NCI-H2196 treated with DMSO at 0.1 percent for 48 hours (cell line): ENCODE measurements at regions not wholly inside any gene's neighbourhood (a gene's known extent, or its start where the extent isn't known, plus 50 kb on each side); places are given as distances from the start of the nearest gene placed in this dataset.
"Not testable (repeated sequence)": the region's sequence is repeated elsewhere in the genome, so short reads cannot be mapped to it uniquely, and the experiment has no call there.

Experiments
- DNase-seq: peaks from one replicate; lab custom pipeline; 2025; ENCODE audit not compliant: unreplicated experiment; lab: John Stamatoyannopoulos, UW

DNA sequence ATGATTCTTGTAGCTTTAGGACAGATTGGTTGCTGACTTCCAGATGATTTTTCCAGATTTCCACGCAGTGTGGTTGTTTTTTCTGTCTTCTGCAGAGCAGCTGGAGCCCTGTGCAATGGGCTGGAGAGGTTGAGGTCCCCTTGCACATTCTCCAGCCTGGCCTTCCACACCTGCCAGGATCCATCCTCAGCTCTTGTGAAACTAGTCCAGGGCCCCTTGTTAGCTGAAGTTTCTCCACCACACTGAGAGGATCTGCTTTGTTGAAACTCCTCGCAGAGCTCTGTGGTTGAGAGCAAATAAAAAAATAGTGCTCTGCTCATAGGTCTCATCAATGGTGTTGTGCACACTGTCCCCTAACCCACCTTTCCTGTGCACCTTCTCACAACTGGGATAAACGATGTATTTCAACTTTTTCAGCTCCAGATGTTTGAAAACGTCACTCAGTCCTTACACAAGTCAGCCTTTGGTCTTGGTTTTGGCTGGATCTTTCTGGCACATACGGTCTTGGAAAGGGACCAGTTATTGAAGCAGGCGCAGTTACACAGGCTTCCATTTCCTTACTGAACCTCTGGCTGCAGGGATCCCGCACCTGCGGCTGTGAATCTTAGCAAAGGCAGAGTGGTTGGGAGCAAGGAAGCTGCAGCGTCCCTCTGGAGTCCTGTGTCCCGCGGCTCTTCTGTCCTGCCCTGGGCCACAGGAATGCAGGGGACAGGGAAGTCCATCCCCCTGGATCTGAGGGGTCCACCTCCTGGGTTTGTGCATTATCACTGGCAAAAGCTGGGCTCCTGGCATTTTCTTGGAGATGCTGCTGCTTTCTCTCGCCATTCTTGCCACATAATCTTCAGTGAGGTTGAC is 272.0 kb upstream of the DSEL start:
- DNase-seq, result no peak

DNA sequence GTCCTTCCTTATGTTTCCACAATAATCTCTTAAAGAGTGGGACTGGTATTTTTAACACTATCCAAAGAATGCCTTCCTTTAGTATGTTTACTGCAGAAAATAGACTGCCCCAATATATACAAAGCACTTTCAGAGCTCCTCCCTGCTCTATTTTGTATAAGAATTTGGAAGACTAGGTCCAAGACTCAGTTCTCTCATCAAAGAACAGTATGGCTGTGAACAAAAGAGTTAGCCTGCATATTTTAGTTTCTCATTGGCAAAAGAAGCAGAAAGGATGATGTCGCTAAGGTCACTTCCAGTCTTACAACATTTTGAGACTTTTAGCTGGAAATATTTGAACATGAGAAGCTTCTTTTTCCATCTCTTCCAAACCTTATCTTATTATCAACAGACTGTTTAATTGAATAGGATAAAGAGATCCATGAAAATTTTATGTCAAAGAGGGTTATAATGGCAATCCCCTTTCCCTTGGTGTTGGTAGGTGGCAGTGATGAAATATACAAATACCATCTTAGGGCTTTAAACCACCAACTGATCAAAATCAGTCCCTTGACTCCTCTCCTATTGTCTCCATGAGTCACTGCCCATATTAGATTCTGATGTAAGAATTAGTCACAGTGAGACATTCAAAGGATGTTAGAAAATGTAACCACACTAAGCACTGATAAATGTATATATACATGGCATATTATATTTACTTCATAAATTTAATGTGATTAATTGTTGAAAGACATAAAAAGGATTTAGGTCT is 266.9 kb upstream of the DSEL start:
- DNase-seq, result no peak

DNA sequence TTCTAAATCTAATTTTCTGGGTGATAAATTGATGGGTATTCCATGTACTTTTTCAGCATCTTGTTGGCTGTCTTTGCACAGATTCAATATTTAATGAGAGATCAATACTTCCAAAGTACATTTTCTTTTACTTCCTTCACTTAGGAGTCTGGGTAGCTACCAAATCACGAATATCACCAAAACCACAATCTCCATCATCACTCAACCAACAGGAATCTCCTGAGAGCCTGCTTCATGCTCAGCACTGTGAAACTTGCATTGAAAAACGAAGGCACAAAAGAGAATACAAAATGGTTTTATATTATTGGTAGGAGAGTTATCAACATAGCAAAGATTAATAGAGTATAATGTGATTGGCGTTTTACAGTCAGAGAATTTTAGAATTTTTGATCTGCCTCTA is 261.5 kb upstream of the DSEL start:
- no peak for DNase-seq

- no peak for DNase-seq
These were observed 260.4 kb upstream of the DSEL start for GRCh38 chr18:67776929-67777328.

GRCh38 chr18:67771271-67771670 is 254.8 kb upstream of the DSEL start:
- no peak for DNase-seq

DNA sequence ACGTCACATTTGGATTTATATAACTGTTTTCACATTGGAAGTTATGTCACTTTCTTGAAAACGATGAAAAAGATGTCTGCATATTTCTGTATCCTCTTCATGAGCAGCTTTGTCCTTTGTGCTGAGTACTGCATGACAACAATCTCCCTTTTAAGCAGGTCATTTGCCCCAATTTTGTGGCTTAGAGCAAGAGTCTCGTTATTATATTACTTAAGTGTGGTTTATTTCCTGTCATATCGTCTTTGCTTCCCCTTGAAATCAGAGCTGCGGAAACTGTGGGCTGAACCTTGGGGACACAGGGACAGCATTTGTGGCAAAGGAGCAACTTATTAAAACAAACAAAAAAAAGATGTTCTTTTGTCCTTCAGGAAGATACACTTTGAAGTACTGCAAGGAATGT is 254.0 kb upstream of the DSEL start:
- no peak for DNase-seq

DNA sequence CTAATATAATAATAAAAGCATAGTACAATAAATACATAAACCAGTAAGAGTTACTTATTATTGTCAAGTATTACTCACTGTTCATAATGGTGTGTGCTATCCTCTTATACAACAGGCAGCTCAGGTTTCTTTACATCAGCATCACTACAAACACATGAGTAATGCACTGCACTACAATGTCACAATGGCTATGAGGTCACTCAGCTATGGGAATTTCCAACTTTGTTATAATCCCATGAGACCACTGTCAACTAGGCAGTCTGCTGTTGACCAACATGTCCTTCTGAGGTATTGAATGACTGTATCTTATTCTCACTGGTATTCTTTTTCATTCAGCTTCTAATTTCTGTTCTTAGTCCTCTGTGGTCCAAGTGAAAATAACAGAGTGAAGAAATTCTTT is 250.4 kb upstream of the DSEL start:
- no peak for DNase-seq

- DNase-seq, result not testable (repeated sequence)
These were observed 235.7 kb upstream of the DSEL start for GRCh38 chr18:67752211-67752610.

DNA sequence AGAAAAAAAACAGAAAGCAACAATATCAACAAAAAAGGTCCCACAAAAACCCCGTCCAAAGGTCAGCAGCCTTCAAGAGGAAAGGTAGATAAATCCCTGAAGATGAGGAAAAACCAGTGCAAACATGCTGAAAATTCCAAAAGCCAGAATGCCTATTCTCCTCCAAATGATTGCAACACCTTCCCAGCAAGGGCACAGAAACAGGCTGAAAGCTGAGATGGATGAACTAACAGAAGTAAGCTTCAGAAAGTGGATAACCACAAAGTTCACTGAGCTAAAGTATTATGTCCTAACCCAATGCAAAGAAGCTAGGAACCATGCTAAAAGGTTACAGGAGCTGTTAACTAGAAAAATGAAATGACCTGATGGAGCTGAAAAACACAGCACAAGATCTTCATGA is 226.4 kb upstream of the DSEL start:
- DNase-seq, result no peak

GRCh38 chr18:67742525-67742924 is 226.0 kb upstream of the DSEL start:
- DNase-seq, result no peak

DNA sequence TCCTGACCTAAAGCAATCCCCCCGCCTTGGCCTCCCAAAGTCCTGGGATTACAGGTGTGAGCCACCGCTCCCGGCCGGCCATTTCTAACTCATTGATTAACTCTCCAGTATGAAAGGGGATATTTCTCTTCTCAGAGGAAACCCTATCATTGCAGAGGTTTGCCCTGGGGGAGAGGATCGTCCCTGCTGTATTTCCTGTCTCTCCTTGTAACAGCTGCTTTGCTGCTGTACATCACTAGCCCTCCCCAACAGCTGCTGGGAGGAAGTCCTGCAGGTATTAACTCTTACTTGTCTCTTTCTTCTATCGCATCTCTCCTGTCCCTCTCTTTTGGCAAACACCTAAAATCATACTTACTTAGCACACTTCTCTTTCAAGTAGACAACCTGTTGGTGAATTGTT is 219.0 kb upstream of the DSEL start:
- DNase-seq, result no peak

- no peak for DNase-seq
These were observed 216.6 kb upstream of the DSEL start for GRCh38 chr18:67733088-67733487.

DNA sequence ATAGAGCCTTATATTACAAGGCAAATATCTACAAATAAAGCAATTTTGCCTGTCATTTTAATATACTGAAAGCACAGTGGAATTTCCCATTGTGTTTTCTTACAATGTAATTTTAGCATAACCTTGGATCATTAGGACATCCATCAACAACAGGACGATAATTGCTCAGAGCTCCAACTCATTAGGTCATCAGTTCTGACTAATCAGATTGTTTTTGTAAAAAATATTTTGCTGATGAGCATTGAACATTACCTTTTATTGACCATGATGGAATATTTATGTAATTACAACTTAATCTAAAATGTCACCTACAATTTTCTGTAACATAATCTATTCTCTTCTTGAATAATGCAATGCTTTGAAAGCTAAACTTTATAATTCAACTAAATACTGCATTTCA is 215.3 kb upstream of the DSEL start:
- DNase-seq, result no peak

DNA sequence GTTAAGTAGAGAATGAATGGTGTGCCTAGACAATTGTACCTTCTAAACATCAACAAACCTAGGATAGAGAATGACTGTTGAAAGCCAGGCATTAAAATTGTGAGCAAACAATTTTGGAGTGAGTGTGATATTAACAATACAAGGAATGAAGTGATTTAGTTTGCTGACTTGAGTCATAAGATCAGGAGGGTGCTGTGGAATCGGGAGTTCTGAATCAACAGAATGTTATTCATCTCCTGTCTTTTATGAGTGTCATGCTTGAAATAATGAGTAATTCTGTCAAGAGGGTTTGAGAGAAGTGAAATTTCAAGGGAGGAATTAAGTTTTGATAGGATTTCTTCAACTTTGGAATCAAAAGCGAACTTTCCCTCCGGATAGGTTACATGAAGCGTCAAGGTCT is 214.4 kb upstream of the DSEL start:
- DNase-seq, result no peak

GRCh38 chr18:67728364-67728763 is 211.8 kb upstream of the DSEL start:
- no peak for DNase-seq

- no peak for DNase-seq
These were observed 210.4 kb upstream of the DSEL start for GRCh38 chr18:67726882-67727281.

- DNase-seq, result no peak
These were observed 201.3 kb upstream of the DSEL start for GRCh38 chr18:67717800-67718199.

- DNase-seq, result no peak
These were observed 199.0 kb upstream of the DSEL start for GRCh38 chr18:67715567-67715966.

DNA sequence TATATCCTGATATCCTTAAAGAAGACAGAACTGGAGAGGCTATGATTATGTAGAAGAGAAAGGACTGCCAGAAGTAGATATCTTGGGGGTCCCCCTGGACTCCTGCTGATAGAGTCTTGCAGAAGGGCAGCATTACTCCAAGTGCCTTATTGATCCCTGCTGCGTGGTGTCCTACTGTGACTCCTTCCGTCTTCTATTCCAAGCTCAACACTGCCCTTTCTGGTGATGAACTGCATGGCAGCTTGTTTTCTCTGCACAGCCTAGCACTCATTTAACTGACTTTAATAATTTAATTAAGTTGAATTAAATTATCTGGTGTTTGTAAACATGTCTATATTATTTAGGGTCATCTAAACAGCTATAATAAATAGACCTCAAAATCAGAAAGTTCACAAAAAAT is 194.1 kb upstream of the DSEL start:
- no peak for DNase-seq

GRCh38 chr18:67705748-67706147 is 189.2 kb upstream of the DSEL start:
- no peak for DNase-seq

- DNase-seq, result no peak
These were observed 179.2 kb upstream of the DSEL start for GRCh38 chr18:67695684-67696083.

- DNase-seq, result no peak
These were observed 178.3 kb upstream of the DSEL start for GRCh38 chr18:67694787-67695186.

DNA sequence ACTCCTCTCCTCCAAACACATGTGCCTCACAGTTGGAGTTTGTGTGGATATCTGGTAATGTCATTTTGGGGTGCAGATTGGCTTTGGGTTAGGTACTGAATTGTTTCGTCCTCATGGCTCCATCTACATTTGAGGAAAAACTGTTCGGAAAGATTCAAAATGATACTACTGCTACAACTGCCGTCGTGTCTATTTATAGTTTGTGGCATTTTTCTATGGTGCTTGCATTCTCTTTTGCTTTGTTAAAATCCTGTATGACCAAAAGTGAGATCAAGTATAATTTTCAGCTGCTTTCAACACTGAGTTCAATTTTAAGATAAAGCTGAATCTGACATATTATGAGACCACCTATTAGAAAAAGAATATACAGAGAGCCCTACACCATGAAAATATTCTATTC is 176.3 kb upstream of the DSEL start:
- no peak for DNase-seq
